RWPE1 (cell line): ENCODE measurements at regions not wholly inside any gene's neighbourhood (a gene's known extent, or its start where the extent isn't known, plus 50 kb on each side); places are given as distances from the start of the nearest gene placed in this dataset.

Experiments
- CTCF ChIA-PET: fragments of 350-600 bp; sonication (Branson Sonifier 250); formaldehyde crosslinking; extraction: SDS; loops from one replicate; lab custom pipeline; 2021; lab: Yijun Ruan, JAX
- POLR2A ChIA-PET: fragments of 400-600 bp; formaldehyde crosslinking; extraction: SDS; loops from one replicate; lab custom pipeline; 2020; ENCODE audit warnings: antibody characterized with exemption; ENCODE audit not compliant: low non-redundant PET; lab: Yijun Ruan, JAX
- DNase-seq: peaks from one replicate; pipeline ENCODE4 v3.0.0; 2012; ENCODE audit warnings: low spot score
- H3K27ac ChIP-seq: fragments of 450-650 bp; 2 replicates; pipeline ENCODE4 v1.5.1; 2017
- CTCF ChIP-seq: fragments of 450-650 bp; conservative IDR thresholded peaks from 2 replicates; pipeline ENCODE4 v1.5.1; 2017; ENCODE audit warnings: low read depth, mild to moderate bottlenecking

GRCh38 chr9:16278326-16278999, 592.0 kb downstream of the BNC2 start:
- CTCF ChIA-PET, result no interaction called here
- TF ChIP-seq CTCF, result no peak
- DNase-seq, result no peak
- POLR2A ChIA-PET, result interaction anchor here (0.7 kb wide), 1 partner anchor 388 kb away, joined by 3 read pairs; no protein-coding TSS in a partner anchor
- no peak overlapping the region for H3K27ac ChIP-seq

GRCh38 chr9:16281707-16282106, 588.8 kb downstream of the BNC2 start:
- no peak for TF ChIP-seq CTCF
- no peak overlapping the region for H3K27ac ChIP-seq
- POLR2A ChIA-PET, result no interaction called here

GRCh38 chr9:16282216-16282615, 588.3 kb downstream of the BNC2 start:
- no peak overlapping the region for H3K27ac ChIP-seq
- ChIA-PET CTCF (no interaction called here), POLR2A (no interaction called here)
- no peak for TF ChIP-seq CTCF
- DNase-seq, result no peak

More at GRCh38 chr9:16281707-16282106, 588.8 kb downstream of the BNC2 start:
- DNase-seq, result no peak
- CTCF ChIA-PET, result no interaction called here

- POLR2A ChIA-PET, result no interaction called here
- CTCF ChIA-PET, result no interaction called here
- no peak for TF ChIP-seq CTCF
- DNase-seq, result no peak
- H3K27ac ChIP-seq, result no peak overlapping the region
Observed at GRCh38 chr9:16282718-16283117, 587.8 kb downstream of the BNC2 start.

GRCh38 chr9:16286160-16286559, 584.3 kb downstream of the BNC2 start:
- no peak for TF ChIP-seq CTCF
- no peak for DNase-seq
- CTCF ChIA-PET, result interaction anchor here (0.6 kb wide), 1 partner anchor 84 kb away, joined by 3 read pairs; no protein-coding TSS in a partner anchor
- POLR2A ChIA-PET, result no interaction called here
- no peak overlapping the region for H3K27ac ChIP-seq

- no peak for DNase-seq
- ChIA-PET POLR2A (no interaction called here), CTCF (no interaction called here)
- no peak overlapping the region for H3K27ac ChIP-seq
- no peak for TF ChIP-seq CTCF
Observed at GRCh38 chr9:16289639-16290038, 580.8 kb downstream of the BNC2 start.
